ENCODE measurements at regions not wholly inside any gene's neighbourhood (a gene's known extent, or its start where the extent isn't known, plus 50 kb on each side); places are given as distances from the start of the nearest gene placed in this dataset.

GRCh38 chr4:20592663-20593062, 107.6 kb upstream of the PACRGL start:
- peak; percentile 49 for DNase-seq (ENCODE audit: low spot score)

DNA sequence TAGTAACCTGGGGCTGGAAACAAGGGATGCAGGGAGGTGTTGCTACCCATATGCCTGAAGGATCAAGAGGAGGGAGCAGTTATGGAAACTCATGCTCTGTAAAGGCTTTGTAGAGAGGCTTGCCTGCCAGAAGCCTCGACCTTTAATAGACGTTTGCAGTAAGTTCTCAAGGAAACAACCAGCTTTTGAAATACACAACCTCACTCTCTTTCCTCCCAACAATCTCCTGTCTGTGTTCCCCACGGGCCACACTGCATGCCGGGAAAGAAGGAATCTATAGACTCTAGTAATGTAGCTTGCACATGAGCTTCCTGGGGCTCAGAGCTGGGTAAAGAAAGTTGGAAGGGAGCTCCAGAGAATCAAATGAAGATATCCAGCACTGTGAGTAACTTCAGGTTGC, 101.6 kb upstream of the PACRGL start:
- DNase-seq (ENCODE audit: low spot score), result no peak

DNA sequence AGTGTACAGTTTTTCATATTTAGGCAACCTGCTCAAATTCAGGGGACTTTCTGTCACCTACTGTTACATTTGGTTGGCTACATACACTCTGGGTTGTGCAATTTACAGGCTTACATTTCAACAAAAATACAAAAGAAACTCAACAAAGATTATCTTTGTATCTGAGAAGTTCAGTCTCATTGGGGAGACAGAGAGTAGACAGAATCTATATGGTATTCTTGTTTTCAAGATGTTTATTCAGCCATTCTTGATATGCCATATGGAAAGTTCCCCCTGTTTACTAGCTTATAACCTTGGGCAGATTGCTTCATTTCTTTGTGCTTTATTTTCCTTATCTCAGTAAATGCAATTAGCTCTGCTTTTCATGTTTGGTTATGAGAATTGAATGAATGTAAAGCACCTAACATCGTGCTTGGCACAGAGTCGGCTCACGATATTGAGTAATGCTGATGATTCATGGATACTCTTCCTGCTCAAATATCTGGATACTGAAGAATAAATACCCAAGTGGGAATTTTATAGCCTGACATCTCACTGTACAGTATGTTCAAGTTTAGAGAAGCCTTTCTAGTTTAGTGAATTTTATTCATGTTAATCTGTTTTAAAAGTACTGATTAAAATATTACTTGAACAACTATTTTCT, 96.5 kb upstream of the PACRGL start:
- no peak for DNase-seq (ENCODE audit: low spot score)

DNA sequence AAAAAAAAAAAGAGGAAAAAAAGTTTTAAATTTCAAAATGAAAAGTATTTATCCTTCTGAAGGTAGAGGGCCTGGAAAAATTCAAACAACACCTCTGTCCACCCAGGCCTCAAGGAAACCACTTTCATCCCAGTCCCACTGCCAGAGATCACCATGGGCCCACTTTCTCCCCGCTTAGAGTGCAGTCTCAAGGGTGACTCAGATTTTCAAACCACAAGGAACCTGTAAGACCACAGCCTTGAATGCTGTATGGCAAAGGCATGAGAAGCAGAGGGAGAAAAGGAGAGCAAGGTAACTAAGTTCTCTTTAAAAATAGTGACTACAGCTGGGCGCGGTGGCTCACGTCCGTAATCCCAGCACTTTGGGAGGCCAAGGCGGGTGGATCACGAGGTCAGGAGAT, 87.9 kb upstream of the PACRGL start:
- no peak for DNase-seq (ENCODE audit: low spot score)

DNA sequence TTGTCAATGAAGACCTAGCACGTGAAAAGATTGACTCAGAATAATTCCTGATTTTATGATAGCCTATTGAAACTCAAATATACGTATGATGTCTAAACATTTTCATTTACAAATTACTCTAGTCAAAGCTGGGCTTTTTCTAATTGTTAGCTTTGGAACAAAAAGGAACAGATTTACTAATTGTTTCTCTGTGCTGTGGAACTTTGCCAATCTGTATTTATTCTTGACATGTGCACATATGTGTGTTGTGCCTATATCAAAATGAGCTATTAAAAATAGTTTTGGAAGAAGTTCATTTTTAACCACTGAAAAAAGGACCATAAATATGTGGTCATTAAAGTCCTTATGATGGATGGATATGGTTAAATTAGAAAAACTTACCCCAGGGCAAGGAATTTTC, 85.4 kb upstream of the PACRGL start:
- DNase-seq (ENCODE audit: low spot score), result no peak

- no peak for DNase-seq (ENCODE audit: low spot score)
Measured at GRCh38 chr4:20615486-20616260, 84.6 kb upstream of the PACRGL start.

- no peak for DNase-seq (ENCODE audit: low spot score)
Measured at GRCh38 chr4:20616313-20616712, 83.9 kb upstream of the PACRGL start.

DNA sequence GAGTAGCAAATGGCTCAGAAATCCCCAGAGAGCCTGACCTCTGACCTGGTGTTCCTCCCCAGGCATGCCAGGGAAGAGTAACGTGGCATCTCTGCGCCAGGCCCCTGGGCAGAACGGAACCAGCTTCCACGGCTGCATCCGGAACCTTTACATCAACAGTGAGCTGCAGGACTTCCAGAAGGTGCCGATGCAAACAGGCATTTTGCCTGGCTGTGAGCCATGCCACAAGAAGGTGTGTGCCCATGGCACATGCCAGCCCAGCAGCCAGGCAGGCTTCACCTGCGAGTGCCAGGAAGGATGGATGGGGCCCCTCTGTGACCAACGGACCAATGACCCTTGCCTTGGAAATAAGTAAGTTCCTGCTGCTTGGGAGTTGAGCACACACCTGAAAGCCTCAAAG, 83.4 kb upstream of the PACRGL start:
- no peak for DNase-seq (ENCODE audit: low spot score)

GRCh38 chr4:20617678-20618396, 82.4 kb upstream of the PACRGL start:
- DNase-seq (ENCODE audit: low spot score), result peak; percentile 48

DNA sequence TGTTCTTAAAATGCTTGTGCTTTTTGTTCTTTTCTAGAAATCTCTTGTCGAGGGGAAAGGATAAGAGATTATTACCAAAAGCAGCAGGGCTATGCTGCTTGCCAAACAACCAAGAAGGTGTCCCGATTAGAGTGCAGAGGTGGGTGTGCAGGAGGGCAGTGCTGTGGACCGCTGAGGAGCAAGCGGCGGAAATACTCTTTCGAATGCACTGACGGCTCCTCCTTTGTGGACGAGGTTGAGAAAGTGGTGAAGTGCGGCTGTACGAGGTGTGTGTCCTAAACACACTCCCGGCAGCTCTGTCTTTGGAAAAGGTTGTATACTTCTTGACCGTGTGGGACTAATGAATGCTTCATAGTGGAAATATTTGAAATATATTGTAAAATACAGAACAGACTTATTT, 81.5 kb upstream of the PACRGL start:
- no peak for DNase-seq (ENCODE audit: low spot score)

GRCh38 chr4:20621476-20621875, 78.8 kb upstream of the PACRGL start:
- peak; percentile 7 for DNase-seq (ENCODE audit: low spot score)

DNA sequence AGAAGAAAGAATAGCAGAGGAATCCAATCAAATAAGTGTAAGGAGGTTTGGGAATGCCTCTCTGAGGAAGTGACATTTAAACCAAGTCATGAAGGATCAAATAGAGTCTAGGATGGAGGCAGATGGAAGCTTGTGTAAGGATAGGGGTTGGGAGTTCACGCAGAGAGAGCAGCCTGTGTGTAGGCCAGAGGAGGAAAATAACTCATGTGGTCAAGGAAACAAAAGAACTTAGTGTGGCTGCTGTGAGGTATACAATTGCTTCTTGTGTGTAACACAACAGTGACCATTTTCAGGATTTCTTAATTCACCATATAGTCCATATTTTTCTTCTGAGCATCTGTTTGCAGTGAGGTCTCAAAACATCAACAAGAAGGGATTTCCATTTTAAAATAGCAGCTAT, 77.6 kb upstream of the PACRGL start:
- DNase-seq (ENCODE audit: low spot score), result no peak

DNA sequence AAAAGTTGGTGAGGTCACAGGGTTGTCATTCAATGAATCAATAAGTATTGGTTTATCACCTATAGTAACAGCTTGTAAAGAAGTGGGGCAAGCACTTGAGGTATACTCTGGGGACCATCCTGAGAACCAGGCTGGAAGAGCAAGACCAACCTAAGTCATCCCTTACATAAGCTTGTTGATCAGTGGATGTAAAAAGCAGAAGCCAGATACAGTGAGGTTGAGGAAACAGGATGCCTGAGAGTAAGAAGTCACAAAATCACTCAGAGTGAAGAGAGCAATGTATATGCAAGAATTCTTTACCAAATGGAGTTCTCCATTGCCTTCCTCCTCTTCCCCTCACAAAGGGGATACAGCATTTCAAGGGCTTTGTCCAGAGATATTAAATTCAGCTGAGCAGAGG, 76.3 kb upstream of the PACRGL start:
- DNase-seq (ENCODE audit: low spot score), result no peak

DNA sequence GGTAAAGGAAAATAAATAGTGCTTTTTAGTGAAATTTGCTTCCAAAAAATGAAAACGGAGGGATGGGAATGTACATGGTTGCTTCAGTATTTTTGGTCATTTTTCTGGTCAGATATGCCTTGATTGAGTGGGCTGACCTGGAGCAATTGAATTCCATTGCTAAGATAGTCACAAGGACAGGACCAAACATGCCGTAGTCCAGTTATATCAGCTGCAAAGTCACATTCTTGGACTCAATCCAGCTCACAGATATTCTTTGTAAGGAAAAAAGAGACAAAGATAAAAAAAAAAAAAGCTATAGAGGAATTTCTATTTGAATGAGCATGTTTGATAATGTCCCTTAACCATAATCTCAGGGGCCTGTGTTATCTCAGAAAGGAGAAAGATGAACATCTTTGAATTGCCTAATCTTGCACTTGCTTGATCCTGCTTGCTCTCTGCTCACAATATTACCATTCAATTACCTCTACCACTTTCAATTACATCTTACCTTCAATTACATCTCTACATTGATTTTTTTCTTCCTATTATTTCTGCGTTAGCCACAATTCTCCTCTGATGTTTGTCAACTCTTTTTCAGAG, 75.4 kb upstream of the PACRGL start:
- peak; percentile 83 for DNase-seq (ENCODE audit: low spot score)

DNA sequence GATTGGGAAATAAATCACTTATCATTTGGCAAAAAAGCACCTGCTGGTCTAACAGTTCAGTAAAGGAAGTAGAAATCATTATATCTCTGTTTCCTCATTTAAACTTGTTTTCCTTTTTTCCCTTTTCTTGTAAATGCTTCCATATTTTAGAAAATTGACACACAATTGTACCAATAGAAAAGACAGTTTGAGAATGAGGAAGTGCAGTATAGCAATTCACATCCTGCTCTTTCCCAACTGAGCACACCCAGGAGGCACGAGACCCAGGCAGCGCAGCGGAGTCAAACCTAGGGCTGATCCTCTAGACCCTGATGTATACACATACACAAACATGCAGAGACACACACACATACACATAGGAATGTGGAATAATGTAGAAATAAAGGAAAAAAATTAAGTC, 74.8 kb upstream of the PACRGL start:
- peak; percentile 47 for DNase-seq (ENCODE audit: low spot score)

- DNase-seq (ENCODE audit: low spot score), result no peak
Measured at GRCh38 chr4:20626326-20627005, 73.8 kb upstream of the PACRGL start.

DNA sequence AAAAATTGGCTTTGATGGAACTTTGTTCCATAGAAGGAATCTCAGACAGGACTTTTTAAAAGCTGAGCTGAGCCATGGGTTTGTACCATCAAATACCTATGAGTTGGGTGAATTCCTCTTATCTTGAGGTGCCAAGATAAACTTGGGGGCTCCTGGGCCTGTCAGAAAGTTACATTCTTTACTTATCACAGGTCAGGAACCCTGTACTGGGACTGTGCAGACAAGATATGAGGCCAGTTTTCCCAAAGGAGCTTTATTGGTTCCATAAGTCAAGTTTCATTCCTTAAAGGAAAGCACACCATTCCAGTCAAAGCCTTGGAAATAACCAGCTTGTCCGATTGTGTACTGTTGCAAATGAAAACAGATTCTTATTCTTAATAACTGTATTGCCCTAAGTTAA, 72.4 kb upstream of the PACRGL start:
- no peak for DNase-seq (ENCODE audit: low spot score)

DNA sequence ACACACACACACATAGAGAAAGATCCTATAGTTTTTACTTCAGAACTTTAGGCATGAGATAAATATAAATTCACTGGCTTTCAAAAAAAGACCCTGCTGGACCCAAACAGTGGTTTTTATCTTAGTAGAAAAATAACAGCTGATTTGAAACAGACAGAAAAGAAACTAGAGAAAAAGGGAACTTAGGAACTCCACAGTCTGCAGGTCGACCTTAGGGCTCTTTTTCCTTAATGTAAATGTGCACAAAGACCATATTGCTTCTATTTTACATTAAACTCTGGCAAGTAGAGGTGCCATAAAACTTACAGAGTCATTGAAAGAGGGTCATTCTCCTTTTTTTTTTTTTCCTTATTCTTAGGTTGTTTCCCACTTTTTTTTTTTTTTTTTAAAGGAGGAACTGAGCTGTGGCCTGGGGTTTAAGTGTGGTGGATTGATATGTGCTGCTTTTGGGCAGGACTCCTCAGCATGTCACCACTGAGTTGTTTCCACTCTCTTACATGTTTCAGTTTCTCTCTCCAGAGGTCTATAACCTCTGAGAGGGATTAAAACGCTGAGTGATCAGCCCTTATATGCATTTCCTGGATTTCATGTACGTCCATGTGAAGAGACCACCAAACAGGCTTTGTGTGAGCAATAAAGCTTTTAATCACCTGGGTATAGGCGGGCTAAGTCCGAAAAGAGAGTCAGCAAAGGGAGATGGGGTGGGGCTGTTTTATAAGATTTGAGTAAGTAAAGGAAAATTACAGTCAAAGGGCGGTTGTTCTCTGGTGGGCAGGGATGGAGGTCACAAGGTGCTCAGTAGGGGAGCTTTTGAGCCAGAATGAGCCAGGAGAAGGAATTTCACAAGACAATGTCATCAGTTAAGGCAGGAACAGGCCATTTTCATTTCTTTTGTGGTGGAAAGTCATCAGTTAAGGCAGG, 70.8 kb upstream of the PACRGL start:
- peak; percentile 6 for DNase-seq (ENCODE audit: low spot score)

DNA sequence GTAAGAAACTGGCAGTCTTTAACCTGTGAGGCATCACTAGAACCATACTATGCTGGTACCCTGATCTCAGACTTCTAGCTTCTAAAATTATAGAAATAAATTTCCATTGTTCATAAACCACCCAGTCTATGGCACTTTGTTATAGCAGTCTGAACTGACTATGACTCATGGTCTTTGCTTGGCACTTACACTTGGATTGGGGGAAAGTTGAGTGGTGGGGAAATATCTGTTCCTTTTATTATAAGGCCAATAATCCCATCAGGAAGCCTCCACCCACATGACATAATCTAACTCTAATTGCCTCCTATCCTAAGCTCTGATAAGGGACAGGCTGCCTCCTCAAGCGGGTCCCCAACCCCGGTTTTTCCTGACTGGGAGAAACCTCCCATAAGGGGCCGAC, 61.4 kb upstream of the PACRGL start:
- DNase-seq (ENCODE audit: low spot score), result no peak

GRCh38 chr4:20639346-20639745, 60.9 kb upstream of the PACRGL start:
- DNase-seq (ENCODE audit: low spot score), result no peak

DNA sequence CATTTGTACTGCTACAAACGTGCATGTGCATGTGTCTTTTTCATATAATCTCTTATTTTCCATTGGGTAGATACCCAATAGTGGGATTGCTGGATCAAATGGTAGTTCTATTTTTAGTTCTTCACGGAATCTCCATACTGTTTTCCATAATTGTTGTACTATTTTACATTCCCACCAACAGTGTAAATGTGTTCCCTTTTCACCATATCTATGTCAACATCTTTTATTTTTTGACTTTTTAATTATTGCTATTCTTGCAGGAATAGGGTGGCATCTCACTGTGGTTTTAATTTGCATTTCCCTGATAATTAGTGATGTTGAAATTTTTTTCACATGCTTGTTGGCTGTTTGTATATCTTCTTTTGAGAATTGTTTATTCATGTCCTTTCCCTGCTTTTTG, 59.3 kb upstream of the PACRGL start:
- DNase-seq (ENCODE audit: low spot score), result no peak
